ENCODE measurements at regions not wholly inside any gene's neighbourhood (a gene's known extent, or its start where the extent isn't known, plus 50 kb on each side); places are given as distances from the start of the nearest gene placed in this dataset.

- H3K27me3 ChIP-seq (replicated peaks in 1 of 2; ENCODE audit: control insufficient read depth in 2 of 2, extremely low read depth in 1 of 2, insufficient read depth in 2 of 2, low read length in 1 of 2), result no peaks in the 10 kb centered on the region
- Mint-ChIP-seq H3K27me3 (peaks cover 0 to 5% of the 10 kb centered on the region in 2 donors), H3K4me1 (no peaks in the 10 kb centered on the region), H3K4me3 (no peak overlapping the region), H3K27ac (no peak overlapping the region), H3K9me3 (peaks cover 0 to 11% (median 0%) of the 10 kb centered on the region in 3 donors), H3K36me3 (no peaks in the 10 kb centered on the region)
- H3K4me3 ChIP-seq (ENCODE audit: control insufficient read depth in 1 of 2, extremely low read depth in 1 of 2, low read length in 1 of 2), result no peak overlapping the region
- no peaks in the 10 kb centered on the region for H3K36me3 ChIP-seq (ENCODE audit: control insufficient read depth in 2 of 2, extremely low read depth in 1 of 2, insufficient read depth in 1 of 2, low read length in 1 of 2)
- H3K4me1 ChIP-seq (ENCODE audit: control insufficient read depth in 1 of 2, extremely low read depth in 1 of 2, insufficient read depth in 2 of 2, low read length in 2 of 2), result no peaks in the 10 kb centered on the region
- POLR2A ChIA-PET, result no interaction called here
- H3K9me3 ChIP-seq, result no peaks in the 10 kb centered on the region
- CTCF ChIA-PET, result no interaction called here
- no peak overlapping the region for H3K27ac ChIP-seq (ENCODE audit: low read length)
- DNase-seq, result no peak
- no peak for ATAC-seq (replicated peaks in 1 of 4)
- no CpG with 5 or more reads among the region's 2 CpGs for WGBS (ENCODE audit: insufficient coverage)
Measured at GRCh38 chr4:147378780-147379179, 102.1 kb upstream of the EDNRA start.

- Histone ChIP-seq H3K36me3 (ENCODE audit: control insufficient read depth in 2 of 2, extremely low read depth in 1 of 2, insufficient read depth in 1 of 2, low read length in 1 of 2) (no peaks in the 10 kb centered on the region), H3K27me3 (replicated peaks in 1 of 2; ENCODE audit: control insufficient read depth in 2 of 2, extremely low read depth in 1 of 2, insufficient read depth in 2 of 2, low read length in 1 of 2) (no peaks in the 10 kb centered on the region), H3K9me3 (no peaks in the 10 kb centered on the region), H3K4me1 (ENCODE audit: control insufficient read depth in 1 of 2, extremely low read depth in 1 of 2, insufficient read depth in 2 of 2, low read length in 2 of 2) (no peaks in the 10 kb centered on the region), H3K4me3 (ENCODE audit: control insufficient read depth in 1 of 2, extremely low read depth in 1 of 2, low read length in 1 of 2) (no peak overlapping the region), H3K27ac (ENCODE audit: low read length) (no peak overlapping the region)
- Mint-ChIP-seq H3K27me3 (peaks cover 0 to 5% of the 10 kb centered on the region in 2 donors), H3K4me1 (no peaks in the 10 kb centered on the region), H3K9me3 (peaks cover 0 to 11% (median 0%) of the 10 kb centered on the region in 3 donors), H3K4me3 (no peak overlapping the region), H3K36me3 (no peaks in the 10 kb centered on the region), H3K27ac (no peak overlapping the region)
- no peak for ATAC-seq (replicated peaks in 1 of 4)
- no peak for DNase-seq
- ChIA-PET POLR2A (no interaction called here), CTCF (no interaction called here)
- WGBS (ENCODE audit: insufficient coverage), result 71% methylated on average over 1 of the region's 1 CpG
Measured at GRCh38 chr4:147381749-147382148, 99.1 kb upstream of the EDNRA start.

- Histone ChIP-seq H3K27me3 (replicated peaks in 1 of 2; ENCODE audit: control insufficient read depth in 2 of 2, extremely low read depth in 1 of 2, insufficient read depth in 2 of 2, low read length in 1 of 2) (no peaks in the 10 kb centered on the region), H3K27ac (ENCODE audit: low read length) (no peak overlapping the region), H3K4me3 (ENCODE audit: control insufficient read depth in 1 of 2, extremely low read depth in 1 of 2, low read length in 1 of 2) (no peak overlapping the region), H3K9me3 (no peaks in the 10 kb centered on the region), H3K36me3 (ENCODE audit: control insufficient read depth in 2 of 2, extremely low read depth in 1 of 2, insufficient read depth in 1 of 2, low read length in 1 of 2) (no peaks in the 10 kb centered on the region), H3K4me1 (ENCODE audit: control insufficient read depth in 1 of 2, extremely low read depth in 1 of 2, insufficient read depth in 2 of 2, low read length in 2 of 2) (no peaks in the 10 kb centered on the region)
- Mint-ChIP-seq H3K27ac (no peak overlapping the region), H3K4me3 (no peak overlapping the region), H3K27me3 (no peaks in the 10 kb centered on the region), H3K9me3 (peaks cover 0 to 10% (median 4%) of the 10 kb centered on the region in 3 donors), H3K4me1 (no peaks in the 10 kb centered on the region), H3K36me3 (no peaks in the 10 kb centered on the region)
- WGBS (ENCODE audit: insufficient coverage), result 57% methylated on average over 1 of the region's 1 CpG
- no peak for ATAC-seq (replicated peaks in 1 of 4)
- no peak for DNase-seq
- ChIA-PET CTCF (no interaction called here), POLR2A (no interaction called here)
Measured at GRCh38 chr4:147388018-147388417, 92.9 kb upstream of the EDNRA start.

- H3K4me1 ChIP-seq (ENCODE audit: control insufficient read depth in 1 of 2, extremely low read depth in 1 of 2, insufficient read depth in 2 of 2, low read length in 2 of 2), result no peaks in the 10 kb centered on the region
- WGBS (ENCODE audit: insufficient coverage), result no CpG with 5 or more reads among the region's 1 CpG
- Mint-ChIP-seq H3K27ac (no peak overlapping the region), H3K27me3 (no peaks in the 10 kb centered on the region), H3K9me3 (peaks cover 0 to 11% (median 10%) of the 10 kb centered on the region in 3 donors), H3K36me3 (no peaks in the 10 kb centered on the region), H3K4me3 (no peak overlapping the region), H3K4me1 (no peaks in the 10 kb centered on the region)
- ATAC-seq (replicated peaks in 1 of 4), result no peak
- no peaks in the 10 kb centered on the region for H3K36me3 ChIP-seq (ENCODE audit: control insufficient read depth in 2 of 2, extremely low read depth in 1 of 2, insufficient read depth in 1 of 2, low read length in 1 of 2)
- CTCF ChIA-PET, result no interaction called here
- POLR2A ChIA-PET, result no interaction called here
- no peak for DNase-seq
- H3K27me3 ChIP-seq (replicated peaks in 1 of 2; ENCODE audit: control insufficient read depth in 2 of 2, extremely low read depth in 1 of 2, insufficient read depth in 2 of 2, low read length in 1 of 2), result no peaks in the 10 kb centered on the region
- no peak overlapping the region for H3K4me3 ChIP-seq (ENCODE audit: control insufficient read depth in 1 of 2, extremely low read depth in 1 of 2, low read length in 1 of 2)
- H3K27ac ChIP-seq (ENCODE audit: low read length), result no peak overlapping the region
- no peaks in the 10 kb centered on the region for H3K9me3 ChIP-seq
Measured at GRCh38 chr4:147396105-147396504, 84.8 kb upstream of the EDNRA start.

GRCh38 chr4:147398556-147398955 is 82.3 kb upstream of the EDNRA start:
- no peaks in the 10 kb centered on the region for H3K36me3 ChIP-seq (ENCODE audit: control insufficient read depth in 2 of 2, extremely low read depth in 1 of 2, insufficient read depth in 1 of 2, low read length in 1 of 2)
- H3K4me1 ChIP-seq (ENCODE audit: control insufficient read depth in 1 of 2, extremely low read depth in 1 of 2, insufficient read depth in 2 of 2, low read length in 2 of 2), result no peaks in the 10 kb centered on the region
- H3K4me3 ChIP-seq (ENCODE audit: control insufficient read depth in 1 of 2, extremely low read depth in 1 of 2, low read length in 1 of 2), result no peak overlapping the region
- ChIA-PET CTCF (no interaction called here), POLR2A (no interaction called here)
- Mint-ChIP-seq H3K9me3 (peaks cover 0 to 9% (median 3%) of the 10 kb centered on the region in 3 donors), H3K27me3 (no peaks in the 10 kb centered on the region), H3K36me3 (no peaks in the 10 kb centered on the region), H3K4me1 (no peaks in the 10 kb centered on the region), H3K4me3 (no peak overlapping the region), H3K27ac (no peak overlapping the region)
- H3K9me3 ChIP-seq, result no peaks in the 10 kb centered on the region
- ATAC-seq (replicated peaks in 1 of 4) (no peak), DNase-seq (no peak)
- no peaks in the 10 kb centered on the region for H3K27me3 ChIP-seq (replicated peaks in 1 of 2; ENCODE audit: control insufficient read depth in 2 of 2, extremely low read depth in 1 of 2, insufficient read depth in 2 of 2, low read length in 1 of 2)
- H3K27ac ChIP-seq (ENCODE audit: low read length), result no peak overlapping the region
- 33% methylated on average over 1 of the region's 2 CpGs for WGBS (ENCODE audit: insufficient coverage)

- Mint-ChIP-seq H3K4me3 (no peak overlapping the region), H3K9me3 (peaks cover 0 to 7% (median 2%) of the 10 kb centered on the region in 3 donors), H3K4me1 (no peaks in the 10 kb centered on the region), H3K27ac (no peak overlapping the region), H3K27me3 (no peaks in the 10 kb centered on the region), H3K36me3 (no peaks in the 10 kb centered on the region)
- ATAC-seq (replicated peaks in 1 of 4), result no peak
- Histone ChIP-seq H3K4me1 (ENCODE audit: control insufficient read depth in 1 of 2, extremely low read depth in 1 of 2, insufficient read depth in 2 of 2, low read length in 2 of 2) (no peaks in the 10 kb centered on the region), H3K27me3 (replicated peaks in 1 of 2; ENCODE audit: control insufficient read depth in 2 of 2, extremely low read depth in 1 of 2, insufficient read depth in 2 of 2, low read length in 1 of 2) (no peaks in the 10 kb centered on the region), H3K4me3 (ENCODE audit: control insufficient read depth in 1 of 2, extremely low read depth in 1 of 2, low read length in 1 of 2) (no peak overlapping the region), H3K9me3 (no peaks in the 10 kb centered on the region), H3K27ac (ENCODE audit: low read length) (no peak overlapping the region), H3K36me3 (ENCODE audit: control insufficient read depth in 2 of 2, extremely low read depth in 1 of 2, insufficient read depth in 1 of 2, low read length in 1 of 2) (no peaks in the 10 kb centered on the region)
- no CpG with 5 or more reads among the region's 3 CpGs for WGBS (ENCODE audit: insufficient coverage)
- ChIA-PET CTCF (no interaction called here), POLR2A (no interaction called here)
- no peak for DNase-seq
Measured at GRCh38 chr4:147400721-147401120, 80.2 kb upstream of the EDNRA start.

GRCh38 chr4:147401221-147401620 is 79.7 kb upstream of the EDNRA start:
- no CpG with 5 or more reads among the region's 5 CpGs for WGBS (ENCODE audit: insufficient coverage)
- no peaks in the 10 kb centered on the region for H3K4me1 Mint-ChIP-seq
- ChIA-PET POLR2A (no interaction called here), CTCF (no interaction called here)
- Histone ChIP-seq H3K27ac (ENCODE audit: low read length) (no peak overlapping the region), H3K27me3 (replicated peaks in 1 of 2; ENCODE audit: control insufficient read depth in 2 of 2, extremely low read depth in 1 of 2, insufficient read depth in 2 of 2, low read length in 1 of 2) (no peaks in the 10 kb centered on the region), H3K4me3 (ENCODE audit: control insufficient read depth in 1 of 2, extremely low read depth in 1 of 2, low read length in 1 of 2) (no peak overlapping the region), H3K9me3 (no peaks in the 10 kb centered on the region), H3K36me3 (ENCODE audit: control insufficient read depth in 2 of 2, extremely low read depth in 1 of 2, insufficient read depth in 1 of 2, low read length in 1 of 2) (no peaks in the 10 kb centered on the region), H3K4me1 (ENCODE audit: control insufficient read depth in 1 of 2, extremely low read depth in 1 of 2, insufficient read depth in 2 of 2, low read length in 2 of 2) (no peaks in the 10 kb centered on the region)
- H3K36me3 Mint-ChIP-seq, result no peaks in the 10 kb centered on the region
- DNase-seq (no peak), ATAC-seq (replicated peaks in 1 of 4) (no peak)
- H3K4me3 Mint-ChIP-seq, result no peak overlapping the region
- peaks cover 0 to 7% (median 2%) of the 10 kb centered on the region in 3 donors for H3K9me3 Mint-ChIP-seq
- no peak overlapping the region for H3K27ac Mint-ChIP-seq
- no peaks in the 10 kb centered on the region for H3K27me3 Mint-ChIP-seq
